T-helper 1 cell treated with Interleukin-12 subunit alpha and Interleukin-12 subunit beta and Interleukin-4 antibody, amounts not matched to agents 30 ng/mL and 1 ng/mL, for 36 hours (primary cell): ENCODE measurements at regions not wholly inside any gene's neighbourhood (a gene's known extent, or its start where the extent isn't known, plus 50 kb on each side); places are given as distances from the start of the nearest gene placed in this dataset.

Experiments
- intact Hi-C: fragments of 100-400 bp; cut with micrococcal nuclease; formaldehyde crosslinking; loops from one replicate; pipeline ENCODE4 v1.15.1; 2024

DNA sequence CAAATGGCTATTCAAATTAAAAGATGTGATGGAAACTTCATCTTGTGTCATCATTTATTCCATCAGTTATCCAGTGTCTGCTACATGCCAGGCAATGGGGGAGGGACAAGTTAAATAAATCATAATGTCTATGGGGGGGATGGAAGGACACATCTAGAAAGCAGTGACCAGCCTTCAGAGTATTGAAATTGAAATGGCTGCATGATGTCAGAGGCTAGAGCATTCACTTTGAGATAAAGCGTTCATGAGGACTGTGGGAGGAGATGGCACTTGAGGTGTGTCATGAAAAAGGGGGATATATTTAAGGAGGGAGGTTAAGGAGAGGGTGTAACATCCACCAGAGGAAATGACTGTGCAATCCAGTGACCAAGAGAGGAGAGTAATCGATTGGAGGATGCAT lies 50.6 kb downstream of the SLIT2 start:
- intact Hi-C loops = no loop called here

DNA sequence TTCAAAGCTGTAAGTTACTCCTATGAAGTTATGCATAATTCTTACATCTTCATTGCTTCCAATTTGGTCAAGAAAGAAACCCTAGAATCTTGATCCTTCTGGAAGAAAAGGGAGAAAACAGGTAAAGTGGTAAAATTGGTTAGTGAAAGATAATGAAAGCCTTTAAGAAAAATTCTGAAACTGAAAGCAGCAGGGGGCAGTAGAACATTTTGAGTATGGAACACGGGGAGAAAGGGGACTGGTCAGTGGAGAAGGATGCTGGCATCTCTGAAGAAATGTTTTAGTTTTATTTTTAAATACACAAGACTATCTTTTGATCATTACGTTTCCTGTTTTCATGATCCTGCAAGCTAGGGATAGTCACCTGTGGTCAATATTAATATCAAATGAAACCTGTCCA lies 54.3 kb downstream of the SLIT2 start:
- intact Hi-C loops = no loop called here

DNA sequence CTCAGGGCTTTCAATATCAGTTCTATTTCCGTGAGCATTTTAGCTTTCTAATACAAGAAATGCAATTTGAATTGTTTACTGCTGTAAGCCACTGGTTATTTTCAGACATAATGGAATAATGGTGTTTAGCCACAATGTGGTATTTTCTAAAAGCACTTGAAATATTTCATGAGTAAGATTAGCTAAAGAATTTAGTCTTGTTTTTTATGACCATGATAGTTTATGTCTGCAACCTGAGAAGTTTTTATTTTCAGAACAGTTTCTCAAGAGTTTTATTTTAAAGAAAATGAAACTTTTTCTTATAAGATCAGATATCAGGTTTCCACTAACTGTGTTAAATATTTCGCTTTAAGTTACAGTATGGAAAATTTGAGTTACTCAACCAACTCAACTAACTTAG lies 60.2 kb downstream of the SLIT2 start:
- intact Hi-C loops = no loop called here

DNA sequence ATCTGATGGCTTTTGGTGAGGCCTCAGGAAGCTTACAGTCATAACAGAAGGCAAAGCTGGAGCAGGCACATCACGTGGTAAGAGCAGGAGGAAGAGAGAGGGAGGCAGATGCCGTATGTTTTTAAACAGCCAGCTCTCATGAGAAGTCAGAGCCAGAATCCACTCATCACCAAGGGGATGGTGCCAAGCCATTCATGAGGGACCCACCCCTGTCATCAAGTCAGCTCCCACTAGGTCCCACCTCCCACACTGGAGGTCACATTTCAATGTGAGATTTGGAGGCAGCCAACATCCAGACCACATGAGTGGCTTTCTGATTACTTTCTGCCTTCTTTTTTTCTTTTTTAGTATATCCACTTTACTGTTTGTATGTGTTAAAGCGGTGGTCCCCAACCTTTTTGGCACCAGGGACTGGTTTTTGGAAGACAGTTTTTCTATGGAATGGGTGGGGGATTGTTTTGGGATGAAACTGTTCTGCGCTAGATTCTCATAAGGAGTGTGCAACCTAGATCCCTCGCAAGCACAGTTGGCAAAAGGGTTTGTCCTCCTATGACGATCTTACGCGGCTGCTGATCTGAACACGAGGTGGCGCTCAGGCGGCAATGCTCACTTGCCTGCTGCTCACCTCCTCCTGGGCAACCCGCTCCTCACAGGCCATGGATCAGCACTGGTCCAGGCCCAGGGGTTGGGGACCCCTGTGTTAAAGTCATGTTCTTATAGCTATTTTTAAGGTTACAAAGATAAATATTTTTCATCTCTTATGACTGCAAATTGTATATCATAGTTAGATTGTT lies 61.7 kb downstream of the SLIT2 start:
- intact Hi-C loops = loop anchor here (1.0 kb wide), 1 partner anchor 372 kb away; no protein-coding TSS in a partner anchor

DNA sequence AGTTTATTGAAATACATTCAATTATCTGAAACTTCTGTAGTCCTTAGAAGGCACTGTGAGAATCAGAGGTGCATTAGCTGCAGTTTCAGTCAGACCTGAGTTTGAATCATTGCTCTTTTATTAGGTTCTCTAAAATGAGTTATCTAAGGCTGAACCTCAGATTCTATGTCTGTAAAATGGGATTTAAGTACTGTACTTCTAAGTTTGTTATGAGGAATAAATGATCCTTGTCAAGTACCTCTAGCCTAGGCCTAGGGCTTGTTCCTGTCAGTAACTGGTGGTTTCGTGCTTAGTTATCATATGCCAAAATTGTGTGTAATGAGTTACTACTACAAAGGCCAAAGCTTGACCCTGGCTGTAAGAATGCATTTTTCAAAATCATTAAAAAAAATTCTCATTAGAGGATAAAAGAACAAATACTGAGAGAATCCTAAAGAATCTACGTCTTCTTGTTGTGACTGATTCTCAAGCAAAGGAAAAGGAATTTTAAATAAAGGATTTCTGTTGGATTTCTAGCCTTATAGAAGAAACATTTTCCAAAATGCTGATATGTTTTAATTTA lies 65.8 kb downstream of the SLIT2 start:
- intact Hi-C loops = no loop called here

DNA sequence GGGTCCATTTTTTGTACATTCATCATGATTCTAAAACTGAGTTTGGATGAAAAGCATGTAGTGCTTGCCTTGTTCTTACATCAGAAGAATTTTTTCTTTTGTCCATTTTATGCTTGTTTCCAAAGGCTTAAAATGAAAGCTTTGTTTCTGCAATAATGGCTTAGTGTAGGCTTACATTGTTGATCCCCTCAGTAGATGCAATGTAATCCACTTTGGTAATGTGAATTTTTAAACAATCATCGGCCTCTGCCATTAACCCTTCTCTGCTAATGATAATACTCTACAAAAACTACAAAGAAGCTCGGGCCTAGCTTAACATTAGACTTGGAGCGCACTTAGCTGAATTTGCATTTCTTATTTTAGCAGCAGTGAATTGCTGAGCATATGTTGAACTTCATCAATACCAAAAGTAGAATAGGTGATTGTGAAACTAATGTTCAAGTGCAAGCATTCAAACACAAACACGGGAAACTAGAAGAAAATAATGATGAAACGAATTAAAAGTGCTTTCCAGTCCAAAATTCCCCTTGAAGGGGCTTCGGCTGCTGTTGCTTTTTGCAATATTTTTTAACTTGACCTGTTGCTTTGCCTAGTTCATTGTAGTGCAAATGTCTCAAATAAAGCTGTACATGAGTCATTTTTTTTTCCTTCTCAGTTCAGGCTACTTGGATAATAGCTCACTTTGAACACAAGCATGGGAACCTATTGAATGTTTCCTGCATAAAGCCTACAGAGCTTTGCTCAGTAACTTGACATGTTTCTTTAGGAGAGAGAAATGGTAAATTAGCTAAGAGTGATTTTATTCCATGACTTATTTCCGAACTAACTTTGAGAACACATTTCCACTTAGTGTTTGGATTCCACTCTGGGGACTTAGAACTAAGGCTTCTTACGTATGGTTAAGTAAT lies 66.5 kb downstream of the SLIT2 start:
- intact Hi-C loops = no loop called here

DNA sequence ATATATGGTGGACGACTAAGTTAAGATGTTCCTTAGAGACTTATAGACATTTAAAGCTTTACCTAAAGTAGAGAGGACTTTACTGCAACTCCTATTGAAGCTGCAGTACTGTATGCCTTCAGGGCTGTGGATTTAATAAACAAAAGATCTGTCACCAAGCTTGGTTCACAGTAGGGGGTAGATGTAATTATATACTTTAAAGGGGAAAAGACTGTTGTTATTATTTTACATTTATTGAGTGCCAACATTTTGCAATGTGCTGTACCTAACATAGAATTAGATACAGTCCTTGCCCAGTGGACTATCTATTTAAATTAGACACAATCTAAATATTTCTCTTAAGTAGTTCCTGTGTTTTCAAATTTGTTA lies 67.2 kb downstream of the SLIT2 start:
- intact Hi-C loops = no loop called here

DNA sequence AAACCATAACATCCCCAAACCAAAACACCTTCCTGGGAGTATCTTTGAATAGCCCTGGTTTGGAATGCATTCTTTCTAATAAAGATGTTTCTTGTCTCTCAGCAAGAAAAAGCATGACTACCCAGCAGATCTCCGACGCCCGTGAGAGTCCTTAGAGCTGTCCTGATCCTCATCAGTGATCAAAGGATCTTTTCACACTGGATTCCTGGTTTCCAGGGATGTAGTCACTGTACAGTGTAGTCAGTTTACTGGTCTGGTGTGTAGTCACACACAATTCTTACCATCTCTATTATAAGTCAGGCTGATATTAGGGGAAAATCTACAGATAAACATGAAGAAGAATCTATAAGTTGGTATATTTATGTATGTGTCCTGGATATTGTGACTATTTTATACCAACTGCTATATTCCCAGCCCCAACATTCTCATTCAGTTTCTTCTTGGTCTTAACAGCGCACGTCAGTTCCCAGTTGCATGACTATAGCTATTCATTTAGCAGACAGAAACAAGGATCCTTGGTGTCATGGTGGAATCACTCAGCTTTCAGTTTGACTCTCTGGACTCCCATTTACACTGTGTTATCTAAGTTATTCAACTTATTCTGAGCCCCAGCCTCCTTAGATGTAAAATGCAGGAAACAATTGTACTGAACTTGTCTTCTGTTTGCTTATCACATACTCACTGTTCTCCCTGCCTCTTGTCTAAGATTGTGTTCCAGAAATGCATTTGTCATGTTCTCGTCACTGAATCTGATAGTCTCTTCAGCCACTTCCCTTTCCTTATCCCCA lies 68.3 kb downstream of the SLIT2 start:
- intact Hi-C loops = no loop called here

DNA sequence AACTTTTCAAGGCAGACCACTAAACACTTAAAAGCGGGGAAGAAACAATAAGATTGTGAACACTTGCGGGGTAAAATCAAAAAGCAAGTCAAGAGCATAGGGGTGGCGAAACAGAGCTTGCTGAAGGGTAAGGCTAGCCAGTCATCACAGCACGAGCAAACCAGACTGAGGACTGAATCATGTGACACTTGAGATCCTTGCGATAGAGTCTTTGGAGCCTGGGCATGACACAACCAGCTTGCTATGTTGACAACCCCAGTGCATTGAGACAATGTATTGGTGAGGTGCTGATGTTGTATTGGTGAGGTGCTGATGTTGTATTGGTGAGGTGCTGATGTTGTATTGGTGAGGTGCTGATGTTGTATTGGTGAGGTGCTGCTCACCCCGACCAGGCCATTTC lies 72.3 kb downstream of the SLIT2 start:
- intact Hi-C loops = no loop called here

DNA sequence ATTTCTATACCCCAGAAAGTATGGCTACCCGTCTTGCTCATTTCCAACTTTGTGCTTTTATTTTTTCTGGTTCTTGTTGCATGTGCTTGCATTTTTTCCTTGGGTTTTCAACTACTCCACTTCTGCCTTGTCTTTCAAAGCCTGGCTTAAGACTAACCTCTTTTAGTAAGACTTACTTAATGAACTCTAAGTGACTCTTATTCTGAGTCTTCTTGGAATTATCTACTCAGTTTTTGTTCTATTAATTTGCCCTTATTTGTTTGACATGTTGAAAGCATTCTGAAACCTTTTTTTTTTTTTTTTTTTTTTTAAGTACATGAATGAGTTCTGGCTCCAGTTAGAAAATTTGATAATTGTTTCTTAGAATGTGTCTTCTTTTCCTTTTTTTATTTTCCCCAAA lies 74.8 kb downstream of the SLIT2 start:
- intact Hi-C loops = no loop called here

DNA sequence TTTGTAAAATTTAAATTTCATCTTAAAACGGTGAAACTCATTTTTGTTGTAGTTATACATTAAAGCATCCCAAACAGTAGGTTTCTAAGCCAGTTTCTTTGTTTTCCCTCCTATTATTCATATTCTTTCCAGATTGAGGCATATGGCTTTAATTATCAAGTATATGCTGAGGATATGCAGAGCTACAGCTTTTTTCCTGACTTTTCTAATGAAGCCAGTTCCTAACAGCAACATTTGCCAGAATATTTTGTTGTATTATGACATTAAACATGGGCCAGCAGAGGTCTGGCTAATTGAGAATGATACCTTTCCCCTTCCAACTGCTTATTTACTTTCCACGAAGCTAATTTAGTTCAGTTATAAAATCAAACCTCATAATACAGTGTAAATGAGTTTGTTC lies 75.3 kb downstream of the SLIT2 start:
- intact Hi-C loops = no loop called here

DNA sequence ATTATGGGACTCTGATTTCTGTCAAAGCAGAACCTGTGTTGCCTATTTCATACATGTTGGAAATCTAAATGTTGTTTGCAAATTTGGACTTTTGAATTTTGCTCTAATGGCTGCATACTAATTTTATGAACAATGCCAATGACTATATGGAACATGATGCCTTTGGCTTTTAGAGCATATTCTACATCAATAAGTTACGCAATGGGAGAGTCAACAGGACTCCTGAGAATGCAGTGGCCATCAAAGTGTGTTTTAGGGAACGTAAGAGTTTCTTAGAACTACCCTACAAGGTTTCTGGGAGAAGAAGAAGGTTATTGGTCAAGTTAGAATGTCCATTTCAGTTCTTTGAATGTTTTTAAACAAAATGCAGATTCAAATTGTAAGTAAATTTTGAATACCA lies 76.1 kb downstream of the SLIT2 start:
- intact Hi-C loops = no loop called here

DNA sequence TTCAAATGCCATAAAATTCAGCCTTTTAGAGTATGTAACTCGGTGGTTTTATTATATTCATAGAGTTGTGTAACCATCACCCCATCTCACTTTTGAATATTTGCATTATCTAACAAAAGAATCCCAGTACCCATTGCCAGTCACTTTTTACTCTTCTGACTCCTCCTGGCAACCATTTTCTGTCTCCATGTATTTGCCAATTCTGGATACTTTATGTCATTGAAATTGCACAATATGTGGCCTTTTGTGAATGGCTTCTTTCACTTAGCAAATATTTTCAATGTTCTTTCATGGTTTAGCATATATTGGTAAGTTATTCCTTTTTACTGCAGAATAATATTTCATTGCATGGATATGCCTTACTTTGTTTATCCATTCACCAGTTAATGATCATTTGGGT lies 79.9 kb downstream of the SLIT2 start:
- intact Hi-C loops = no loop called here

DNA sequence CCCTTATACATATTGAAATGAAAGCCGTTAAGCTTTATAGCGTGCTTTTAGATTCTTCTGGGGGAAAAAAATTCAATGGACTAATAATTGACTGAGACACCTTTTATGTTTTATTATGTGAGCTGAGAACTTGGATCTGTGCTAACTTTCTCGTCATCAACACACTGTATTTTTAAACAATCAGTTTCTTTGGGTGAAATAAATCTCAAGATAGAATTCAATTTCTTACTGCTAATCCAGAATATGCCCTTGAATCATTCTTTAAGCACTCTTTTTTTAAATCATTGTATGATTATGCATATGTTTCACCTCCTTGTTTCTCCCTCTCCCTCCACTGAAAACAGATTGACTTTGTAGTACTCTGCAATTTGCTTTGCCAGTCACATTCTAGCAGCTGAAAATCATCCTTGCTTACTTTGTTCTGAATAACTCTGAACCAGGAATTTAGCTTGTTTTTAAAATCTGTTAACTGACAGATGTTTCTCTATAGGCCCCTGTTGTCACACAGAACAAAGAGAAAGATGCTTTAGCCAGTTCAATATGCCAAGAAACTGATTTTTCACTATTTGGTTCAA lies 81.5 kb downstream of the SLIT2 start:
- intact Hi-C loops = no loop called here

DNA sequence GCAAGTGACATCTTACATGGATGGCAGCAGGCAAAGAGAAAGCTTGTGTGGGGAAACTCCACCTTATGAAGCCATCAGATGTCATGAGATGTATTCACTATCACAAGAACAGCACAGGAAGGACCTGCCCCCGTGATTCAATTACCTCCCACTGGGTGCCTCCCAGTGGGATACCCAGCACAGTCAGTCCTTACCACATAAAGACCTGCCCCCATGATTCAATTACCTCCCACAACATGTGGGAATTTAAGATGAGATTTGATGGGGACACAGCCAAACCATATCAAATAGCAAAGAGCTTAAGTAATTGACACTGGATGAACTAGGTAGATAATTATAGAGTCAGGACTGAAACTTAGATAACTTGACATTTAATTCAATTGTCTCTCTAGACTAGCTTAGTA lies 85.6 kb downstream of the SLIT2 start:
- intact Hi-C loops = no loop called here

DNA sequence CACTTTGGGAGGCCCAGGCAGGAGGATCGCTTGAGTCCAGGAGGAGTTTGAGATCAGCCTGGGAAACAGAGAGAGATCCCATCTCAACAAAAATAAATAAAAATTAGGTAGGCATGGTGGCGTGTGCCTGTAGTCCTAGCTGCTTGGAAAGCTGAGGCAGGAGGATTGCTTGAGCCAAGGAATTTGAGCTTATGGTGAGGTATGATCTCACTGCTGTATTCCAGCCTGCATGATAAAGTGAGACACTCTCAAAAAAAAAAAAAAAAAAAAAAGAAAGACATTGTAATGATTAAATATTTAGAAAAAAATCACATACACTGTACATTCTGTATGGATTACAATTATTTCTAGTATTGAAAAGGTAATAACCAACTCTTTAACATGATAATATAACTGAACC lies 87.1 kb downstream of the SLIT2 start:
- intact Hi-C loops = no loop called here

DNA sequence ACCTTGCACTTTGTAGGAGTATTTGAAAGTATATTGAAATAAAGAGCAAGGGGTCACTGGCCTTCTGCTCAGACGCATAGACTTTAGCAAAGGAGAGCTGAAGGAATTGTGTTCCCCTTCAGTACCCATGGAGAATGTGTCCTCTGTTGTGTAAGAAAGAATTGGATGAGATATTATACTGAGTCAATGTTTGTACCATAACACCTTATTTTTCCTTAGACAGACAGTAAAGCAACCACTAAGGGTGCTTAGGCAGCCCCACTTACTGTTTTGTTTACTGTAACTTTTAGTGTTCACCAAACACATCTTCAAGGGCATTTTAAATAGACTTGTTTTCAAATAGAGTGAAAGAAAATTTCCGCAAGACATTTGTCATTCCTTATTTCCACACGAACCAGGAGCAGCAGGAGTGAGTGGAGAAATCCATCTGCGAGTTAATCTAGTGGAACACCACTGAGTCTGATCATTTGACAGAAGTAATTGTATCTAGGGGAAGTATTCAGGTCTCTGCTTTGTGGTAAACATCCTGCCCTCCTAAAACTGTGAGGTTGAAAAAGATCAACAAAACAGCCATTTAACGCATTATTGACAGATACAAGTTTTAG lies 89.5 kb downstream of the SLIT2 start:
- intact Hi-C loops = no loop called here

DNA sequence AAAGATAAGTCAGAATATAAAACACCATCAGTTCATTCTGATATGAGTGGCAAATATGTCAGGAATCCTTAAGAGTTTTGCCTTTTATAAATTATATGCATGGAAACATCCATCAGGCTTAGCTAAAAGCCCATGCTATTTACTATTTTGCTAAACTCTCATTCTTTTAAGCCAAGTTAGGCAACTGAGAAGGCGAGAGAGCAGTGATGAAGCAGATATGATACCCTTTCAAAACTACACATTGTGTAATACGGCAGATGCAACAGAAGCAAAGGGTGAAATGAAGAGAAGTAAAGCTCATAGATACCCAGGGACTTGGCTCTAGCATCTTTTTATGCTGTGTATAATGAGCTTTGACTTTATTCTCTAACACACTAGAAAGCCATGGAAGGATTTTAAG lies 95.8 kb downstream of the SLIT2 start:
- intact Hi-C loops = no loop called here

DNA sequence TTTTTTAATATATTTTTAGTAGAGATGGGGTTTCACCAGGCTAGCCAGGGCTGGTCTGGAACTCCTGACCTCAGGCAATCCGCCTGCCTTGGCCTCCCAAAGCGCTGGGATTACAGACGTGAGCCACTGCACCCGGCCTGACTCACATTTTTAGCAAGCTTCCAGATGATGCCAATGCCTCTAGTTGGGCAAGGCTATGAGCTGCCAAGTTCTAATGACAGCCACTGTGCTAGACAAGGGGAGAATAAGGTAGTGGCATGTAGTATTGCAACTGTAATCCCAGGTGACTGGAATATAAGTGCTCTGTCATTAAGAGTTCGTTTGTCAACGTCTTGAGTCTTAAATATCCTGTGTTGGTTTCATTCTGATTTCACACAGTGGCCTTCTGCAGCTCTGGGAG lies 96.7 kb downstream of the SLIT2 start:
- intact Hi-C loops = no loop called here

DNA sequence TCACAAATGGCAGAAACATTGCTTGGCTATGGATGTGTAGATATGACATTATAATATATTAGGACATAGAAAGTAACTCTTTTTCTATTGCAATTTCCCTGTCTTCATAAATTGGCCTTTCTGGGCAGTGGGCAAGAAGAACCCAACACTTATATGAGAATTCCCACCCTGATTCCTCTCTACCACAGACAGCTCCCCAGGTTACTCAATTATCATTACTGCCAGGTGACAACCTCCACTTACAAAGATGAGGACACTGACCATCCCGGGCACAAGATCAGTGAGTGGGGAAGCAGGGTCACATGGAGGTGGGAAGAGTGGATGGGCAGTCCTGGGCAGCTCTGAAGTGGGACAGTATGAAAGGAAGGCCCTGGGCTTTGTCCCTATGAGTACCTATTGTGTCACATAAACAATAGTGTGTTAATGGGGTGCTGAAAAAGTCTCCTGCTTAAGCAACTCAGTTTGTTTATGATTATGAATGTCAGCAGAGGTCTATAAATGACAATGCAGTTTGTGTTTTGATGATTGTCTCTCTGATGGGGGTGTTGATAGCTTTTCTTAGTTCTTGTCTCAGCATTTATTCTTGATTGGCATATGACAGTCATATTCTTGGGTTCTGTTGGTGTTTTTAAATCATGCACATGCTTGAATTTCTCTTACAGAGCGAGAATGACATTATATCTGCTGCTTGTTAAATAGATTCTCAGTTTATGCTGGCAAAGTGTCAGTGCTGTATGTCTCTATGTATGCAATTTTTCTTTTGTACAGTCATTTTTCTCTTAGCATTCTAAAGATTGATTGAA lies 99.9 kb downstream of the SLIT2 start:
- intact Hi-C loops = no loop called here
